ENCODE measurements at regions not wholly inside any gene's neighbourhood (a gene's known extent, or its start where the extent isn't known, plus 50 kb on each side); places are given as distances from the start of the nearest gene placed in this dataset.
A peak's percentile ranks its signal among the peaks of the same experiment; 100 is the strongest.
"Not testable (repeated sequence)": the region's sequence is repeated elsewhere in the genome, so short reads cannot be mapped to it uniquely, and the experiment has no call there.

- ATAC-seq: peak; percentile 84
- TF ChIP-seq PATZ1 (CRISPR knock-in tag; IDR thresholded peaks at IDR 0.05; ENCODE audit: borderline replicate concordance) (no peak), TCF4 (CRISPR knock-in tag; IDR thresholded peaks at IDR 0.05; ENCODE audit: borderline replicate concordance) (peak; percentile 18; the same call in 1 of the 2 replicates)
These were observed 1190.4 kb downstream of the GATA3 start for GRCh38 chr10:9244864-9245263.

- ATAC-seq: peak; percentile 46; the same call in 2 of the 3 replicates
- TF ChIP-seq ESRRG (CRISPR knock-in tag; IDR thresholded peaks at IDR 0.05): no peak
- TF ChIP-seq ZC3H10 (CRISPR knock-in tag; IDR thresholded peaks at IDR 0.05): no peak
- no peak for TF ChIP-seq CSRNP3 (CRISPR knock-in tag; IDR thresholded peaks at IDR 0.05)
These were observed 1198.6 kb downstream of the GATA3 start for GRCh38 chr10:9253121-9253520.

- peak; percentile 83 for ATAC-seq
- peak; percentile 27; the same call in 1 of the 2 replicates for TF ChIP-seq ISL1 (CRISPR knock-in tag; IDR thresholded peaks at IDR 0.05)
- TF ChIP-seq ZFP30 (CRISPR knock-in tag; IDR thresholded peaks at IDR 0.05): no peak
- TF ChIP-seq ZNF8 (CRISPR knock-in tag; IDR thresholded peaks at IDR 0.05): no peak
- TF ChIP-seq TCF4 (CRISPR knock-in tag; IDR thresholded peaks at IDR 0.05; ENCODE audit: borderline replicate concordance): no peak
These were observed 1199.9 kb downstream of the GATA3 start for GRCh38 chr10:9254353-9254752.

- no peak for TF ChIP-seq CREB5 (CRISPR knock-in tag; IDR thresholded peaks at IDR 0.05; ENCODE audit: low read depth)
- TF ChIP-seq ISL1 (CRISPR knock-in tag; IDR thresholded peaks at IDR 0.05): peak; percentile 72
- ATAC-seq: no peak
These were observed 1206.2 kb downstream of the GATA3 start for GRCh38 chr10:9260690-9261089.

- no peak; the same call in 2 of the 3 replicates for ATAC-seq
- TF ChIP-seq ISL1 (CRISPR knock-in tag; IDR thresholded peaks at IDR 0.05) (peak; percentile 45; the same call in 1 of the 2 replicates), ARNTL (CRISPR knock-in tag; IDR thresholded peaks at IDR 0.05; ENCODE audit: borderline replicate concordance, low read depth) (no peak)
These were observed 1208.3 kb downstream of the GATA3 start for GRCh38 chr10:9262770-9263169.

- TF ChIP-seq GLIS3 (CRISPR knock-in tag; IDR thresholded peaks at IDR 0.05) (no peak), TSHZ2 (CRISPR knock-in tag; IDR thresholded peaks at IDR 0.05) (no peak), RARB (CRISPR knock-in tag; IDR thresholded peaks at IDR 0.05) (no peak), ARNTL (CRISPR knock-in tag; IDR thresholded peaks at IDR 0.05; ENCODE audit: borderline replicate concordance, low read depth) (no peak), TCF4 (CRISPR knock-in tag; IDR thresholded peaks at IDR 0.05; ENCODE audit: borderline replicate concordance) (no peak), ZFP3 (CRISPR knock-in tag; IDR thresholded peaks at IDR 0.05) (no peak), ESRRG (CRISPR knock-in tag; IDR thresholded peaks at IDR 0.05) (no peak), ZC3H10 (CRISPR knock-in tag; IDR thresholded peaks at IDR 0.05) (no peak), ZNF70 (CRISPR knock-in tag; IDR thresholded peaks at IDR 0.05) (no peak), OSR1 (CRISPR knock-in tag; IDR thresholded peaks at IDR 0.05) (no peak), ISL1 (CRISPR knock-in tag; IDR thresholded peaks at IDR 0.05) (no peak), PATZ1 (CRISPR knock-in tag; IDR thresholded peaks at IDR 0.05; ENCODE audit: borderline replicate concordance) (no peak)
- ATAC-seq: no peak
These were observed 1213.7 kb downstream of the GATA3 start for GRCh38 chr10:9268176-9268575.

- ATAC-seq: not testable (repeated sequence)
These were observed 1218.8 kb downstream of the GATA3 start for GRCh38 chr10:9273126-9273833.
